ENCODE measurements at regions not wholly inside any gene's neighbourhood (a gene's known extent, or its start where the extent isn't known, plus 50 kb on each side); places are given as distances from the start of the nearest gene placed in this dataset.
"Not testable (repeated sequence)": the region's sequence is repeated elsewhere in the genome, so short reads cannot be mapped to it uniquely, and the experiment has no call there.

- Mint-ChIP-seq H3K36me3 (ENCODE audit: low read depth) (no peaks in the 10 kb centered on the region), H3K27me3 (no peaks in the 10 kb centered on the region), H3K4me1 (no peaks in the 10 kb centered on the region), H3K9me3 (no peaks in the 10 kb centered on the region), H3K4me3 (no peak overlapping the region), H3K27ac (no peak overlapping the region)
- no peak for ATAC-seq
- no peak for DNase-seq
Measured at GRCh38 chr12:83759906-83760305, 1073.2 kb downstream of the TMTC2 start.

GRCh38 chr12:83758888-83759631, 1072.4 kb downstream of the TMTC2 start:
- Mint-ChIP-seq H3K27me3 (no peaks in the 10 kb centered on the region), H3K36me3 (ENCODE audit: low read depth) (no peaks in the 10 kb centered on the region), H3K4me1 (no peaks in the 10 kb centered on the region), H3K27ac (no peak overlapping the region), H3K4me3 (no peak overlapping the region), H3K9me3 (no peaks in the 10 kb centered on the region)
- ATAC-seq: no peak
- DNase-seq: no peak

GRCh38 chr12:83753904-83754303, 1067.2 kb downstream of the TMTC2 start:
- DNase-seq: no peak
- Mint-ChIP-seq H3K4me1 (no peaks in the 10 kb centered on the region), H3K36me3 (ENCODE audit: low read depth) (no peaks in the 10 kb centered on the region), H3K4me3 (no peak overlapping the region), H3K27me3 (no peaks in the 10 kb centered on the region), H3K27ac (no peak overlapping the region), H3K9me3 (no peaks in the 10 kb centered on the region)
- ATAC-seq: no peak

- Mint-ChIP-seq H3K27ac (no peak overlapping the region), H3K9me3 (no peaks in the 10 kb centered on the region), H3K4me1 (no peaks in the 10 kb centered on the region), H3K36me3 (ENCODE audit: low read depth) (no peaks in the 10 kb centered on the region), H3K4me3 (no peak overlapping the region), H3K27me3 (no peaks in the 10 kb centered on the region)
- ATAC-seq: no peak
- no peak for DNase-seq
Measured at GRCh38 chr12:83753205-83753604, 1066.5 kb downstream of the TMTC2 start.

- Mint-ChIP-seq H3K9me3 (peaks cover 10% of the 10 kb centered on the region), H3K27ac (no peak overlapping the region), H3K27me3 (no peaks in the 10 kb centered on the region), H3K4me3 (no peak overlapping the region), H3K4me1 (no peaks in the 10 kb centered on the region), H3K36me3 (ENCODE audit: low read depth) (no peaks in the 10 kb centered on the region)
- ATAC-seq (no peak), DNase-seq (no peak)
Measured at GRCh38 chr12:83739607-83740006, 1052.9 kb downstream of the TMTC2 start.

- H3K27ac Mint-ChIP-seq: no peak overlapping the region
- DNase-seq: no peak
- H3K4me3 Mint-ChIP-seq: no peak overlapping the region
- H3K4me1 Mint-ChIP-seq: no peaks in the 10 kb centered on the region
- no peaks in the 10 kb centered on the region for H3K27me3 Mint-ChIP-seq
- ATAC-seq: no peak
- H3K9me3 Mint-ChIP-seq: peaks cover 16% of the 10 kb centered on the region
- no peaks in the 10 kb centered on the region for H3K36me3 Mint-ChIP-seq (ENCODE audit: low read depth)
Measured at GRCh38 chr12:83710851-83711250, 1024.1 kb downstream of the TMTC2 start.

- Mint-ChIP-seq H3K9me3 (peaks cover 16% of the 10 kb centered on the region), H3K36me3 (ENCODE audit: low read depth) (no peaks in the 10 kb centered on the region), H3K4me3 (no peak overlapping the region), H3K4me1 (no peaks in the 10 kb centered on the region), H3K27ac (no peak overlapping the region), H3K27me3 (no peaks in the 10 kb centered on the region)
- no peak for DNase-seq
- no peak for ATAC-seq
Measured at GRCh38 chr12:83709899-83710298, 1023.2 kb downstream of the TMTC2 start.

- no peaks in the 10 kb centered on the region for H3K4me1 Mint-ChIP-seq
- H3K9me3 Mint-ChIP-seq: no peaks in the 10 kb centered on the region
- no peak overlapping the region for H3K4me3 Mint-ChIP-seq
- no peaks in the 10 kb centered on the region for H3K27me3 Mint-ChIP-seq
- ATAC-seq (no peak), DNase-seq (no peak)
- no peak overlapping the region for H3K27ac Mint-ChIP-seq
- no peaks in the 10 kb centered on the region for H3K36me3 Mint-ChIP-seq (ENCODE audit: low read depth)
Measured at GRCh38 chr12:83700838-83701237, 1014.1 kb downstream of the TMTC2 start.

GRCh38 chr12:83696311-83696710, 1009.6 kb downstream of the TMTC2 start:
- not testable (repeated sequence) for ATAC-seq; H3K9me3 Mint-ChIP-seq; DNase-seq; H3K27me3 Mint-ChIP-seq; H3K36me3 Mint-ChIP-seq (ENCODE audit: low read depth); H3K4me3 Mint-ChIP-seq; H3K4me1 Mint-ChIP-seq; H3K27ac Mint-ChIP-seq

GRCh38 chr12:83691730-83692129, 1005.0 kb downstream of the TMTC2 start:
- H3K36me3 Mint-ChIP-seq (ENCODE audit: low read depth): no peaks in the 10 kb centered on the region
- no peaks in the 10 kb centered on the region for H3K27me3 Mint-ChIP-seq
- H3K4me1 Mint-ChIP-seq: no peaks in the 10 kb centered on the region
- H3K27ac Mint-ChIP-seq: no peak overlapping the region
- H3K9me3 Mint-ChIP-seq: peaks cover 8% of the 10 kb centered on the region
- ATAC-seq (no peak), DNase-seq (no peak)
- H3K4me3 Mint-ChIP-seq: no peak overlapping the region

- H3K36me3 Mint-ChIP-seq (ENCODE audit: low read depth): no peaks in the 10 kb centered on the region
- DNase-seq (no peak), ATAC-seq (no peak)
- H3K9me3 Mint-ChIP-seq: peaks cover 8% of the 10 kb centered on the region
- H3K4me3 Mint-ChIP-seq: no peak overlapping the region
- no peak overlapping the region for H3K27ac Mint-ChIP-seq
- H3K27me3 Mint-ChIP-seq: no peaks in the 10 kb centered on the region
- no peaks in the 10 kb centered on the region for H3K4me1 Mint-ChIP-seq
Measured at GRCh38 chr12:83690465-83690864, 1003.8 kb downstream of the TMTC2 start.

GRCh38 chr12:83689333-83689732, 1002.6 kb downstream of the TMTC2 start:
- H3K27me3 Mint-ChIP-seq: no peaks in the 10 kb centered on the region
- no peak overlapping the region for H3K27ac Mint-ChIP-seq
- H3K4me3 Mint-ChIP-seq: no peak overlapping the region
- no peak for ATAC-seq
- H3K36me3 Mint-ChIP-seq (ENCODE audit: low read depth): no peaks in the 10 kb centered on the region
- DNase-seq: no peak
- no peaks in the 10 kb centered on the region for H3K4me1 Mint-ChIP-seq
- H3K9me3 Mint-ChIP-seq: peaks cover 8% of the 10 kb centered on the region

- DNase-seq: no peak
- H3K36me3 Mint-ChIP-seq (ENCODE audit: low read depth): no peaks in the 10 kb centered on the region
- no peak for ATAC-seq
- H3K4me1 Mint-ChIP-seq: no peaks in the 10 kb centered on the region
- H3K4me3 Mint-ChIP-seq: no peak overlapping the region
- no peaks in the 10 kb centered on the region for H3K9me3 Mint-ChIP-seq
- no peaks in the 10 kb centered on the region for H3K27me3 Mint-ChIP-seq
- no peak overlapping the region for H3K27ac Mint-ChIP-seq
Measured at GRCh38 chr12:83676781-83677295, 990.1 kb downstream of the TMTC2 start.

- Mint-ChIP-seq H3K27me3 (no peaks in the 10 kb centered on the region), H3K4me1 (no peaks in the 10 kb centered on the region), H3K27ac (no peak overlapping the region), H3K36me3 (ENCODE audit: low read depth) (no peaks in the 10 kb centered on the region), H3K9me3 (peaks cover 3% of the 10 kb centered on the region), H3K4me3 (no peak overlapping the region)
- ATAC-seq (no peak), DNase-seq (no peak)
Measured at GRCh38 chr12:83666690-83667089, 980.0 kb downstream of the TMTC2 start.

- Mint-ChIP-seq H3K27me3 (no peaks in the 10 kb centered on the region), H3K36me3 (ENCODE audit: low read depth) (no peaks in the 10 kb centered on the region), H3K9me3 (peaks cover 5% of the 10 kb centered on the region), H3K27ac (no peak overlapping the region), H3K4me3 (no peak overlapping the region), H3K4me1 (no peaks in the 10 kb centered on the region)
- ATAC-seq (no peak), DNase-seq (no peak)
Measured at GRCh38 chr12:83665634-83666218, 979.0 kb downstream of the TMTC2 start.
